Loucy (cell line): ENCODE measurements at regions not wholly inside any gene's neighbourhood (a gene's known extent, or its start where the extent isn't known, plus 50 kb on each side); places are given as distances from the start of the nearest gene placed in this dataset.

Experiments used
- H2AFZ ChIP-seq: fragments of 200-600 bp; sonication (generic); 2 replicates; pipeline ENCODE4 v1.6.0; 2016; ENCODE audit warnings: antibody characterized with exemption, mild to moderate bottlenecking, low read length, moderate library complexity
- H3F3A ChIP-seq: fragments of 200-600 bp; 2 replicates; pipeline ENCODE4 v1.6.0; 2016; ENCODE audit warnings: antibody characterized with exemption, low read depth, mild to moderate bottlenecking
- H3K27me3 ChIP-seq: fragments of 200-600 bp; sonication (generic); 2 replicates; pipeline ENCODE4 v1.6.1; 2014; ENCODE audit warnings: low read length, mild to moderate bottlenecking; ENCODE audit not compliant: insufficient read depth, poor library complexity, severe bottlenecking
- H3K36me3 ChIP-seq: fragments of 200-600 bp; sonication (generic); 2 replicates; pipeline ENCODE4 v1.6.1; 2016; ENCODE audit warnings: low read length; ENCODE audit not compliant: insufficient read depth
- H3K4me1 ChIP-seq: fragments of 200-600 bp; sonication (generic); 2 replicates; pipeline ENCODE4 v1.5.1; 2014; ENCODE audit warnings: low read length, mild to moderate bottlenecking; ENCODE audit not compliant: insufficient read depth, poor library complexity, severe bottlenecking
- H3K4me2 ChIP-seq: fragments of 200-600 bp; sonication (generic); 2 replicates; pipeline ENCODE4 v1.6.0; 2014; ENCODE audit warnings: antibody characterized with exemption, low read length, low read depth, mild to moderate bottlenecking; ENCODE audit not compliant: poor library complexity, severe bottlenecking
- H3K4me3 ChIP-seq: fragments of 200-600 bp; sonication (generic); 2 replicates; pipeline ENCODE4 v1.5.1; 2014; ENCODE audit warnings: low read length, mild to moderate bottlenecking, mixed read lengths; ENCODE audit not compliant: poor library complexity, severe bottlenecking
- H3K79me2 ChIP-seq: fragments of 200-600 bp; sonication (generic); 2 replicates; pipeline ENCODE4 v1.6.1; 2014; ENCODE audit warnings: low read length; ENCODE audit not compliant: insufficient read depth
- H3K9ac ChIP-seq: fragments of 200-600 bp; sonication (generic); 2 replicates; pipeline ENCODE4 v1.6.0; 2014; ENCODE audit warnings: mild to moderate bottlenecking, low read depth, low read length, moderate library complexity; ENCODE audit not compliant: poor library complexity, severe bottlenecking
- H3K9me2 ChIP-seq: fragments of 200-600 bp; sonication (generic); replicated peaks from 2 replicates; pipeline ENCODE4 v1.6.1; 2016; ENCODE audit warnings: low read depth, low read length, mixed read lengths
- H3K9me3 ChIP-seq: fragments of 200-600 bp; sonication (generic); 2 replicates; pipeline ENCODE4 v1.6.1; 2014; ENCODE audit warnings: mild to moderate bottlenecking, antibody characterized with exemption, low read length, low read depth; ENCODE audit not compliant: insufficient read depth
- H4K20me1 ChIP-seq: fragments of 200-600 bp; sonication (generic); 2 replicates; pipeline ENCODE4 v1.6.0; 2014; ENCODE audit warnings: antibody characterized with exemption, low read length, mild to moderate bottlenecking; ENCODE audit not compliant: insufficient read depth, poor library complexity, severe bottlenecking
- EZH2phosphoT487 ChIP-seq: fragments of 200-600 bp; IDR thresholded peaks from 2 replicates; pipeline ENCODE4 v1.6.1; 2018; ENCODE audit warnings: antibody characterized with exemption, mild to moderate bottlenecking, moderate library complexity, borderline replicate concordance
- TF ChIP-seq, protein P1 (sequence below): fragments of 200-600 bp; sonication (generic); conservative IDR thresholded peaks from 2 replicates; pipeline ENCODE4 v1.5.1; 2014; ENCODE audit warnings: mild to moderate bottlenecking, antibody characterized with exemption, low read length

GRCh38 chr10:124143721-124144120 lies 50.3 kb upstream of the CHST15 start:
- Histone ChIP-seq H2AFZ (no peak overlapping the region), H3K4me1 (no peaks in the 10 kb centered on the region), H3K36me3 (no peaks in the 10 kb centered on the region), H3K27me3 (no peaks in the 10 kb centered on the region), H3F3A (no peaks in the 10 kb centered on the region), H3K4me2 (no peak overlapping the region), H3K79me2 (no peaks in the 10 kb centered on the region), H3K9me3 (no peaks in the 10 kb centered on the region), H3K9me2 (no peaks in the 10 kb centered on the region), H3K9ac (no peak overlapping the region), H3K4me3 (no peak overlapping the region), H4K20me1 (no peaks in the 10 kb centered on the region)
- no peak for TF ChIP-seq EZH2phosphoT487
- TF ChIP-seq, protein P1, sequence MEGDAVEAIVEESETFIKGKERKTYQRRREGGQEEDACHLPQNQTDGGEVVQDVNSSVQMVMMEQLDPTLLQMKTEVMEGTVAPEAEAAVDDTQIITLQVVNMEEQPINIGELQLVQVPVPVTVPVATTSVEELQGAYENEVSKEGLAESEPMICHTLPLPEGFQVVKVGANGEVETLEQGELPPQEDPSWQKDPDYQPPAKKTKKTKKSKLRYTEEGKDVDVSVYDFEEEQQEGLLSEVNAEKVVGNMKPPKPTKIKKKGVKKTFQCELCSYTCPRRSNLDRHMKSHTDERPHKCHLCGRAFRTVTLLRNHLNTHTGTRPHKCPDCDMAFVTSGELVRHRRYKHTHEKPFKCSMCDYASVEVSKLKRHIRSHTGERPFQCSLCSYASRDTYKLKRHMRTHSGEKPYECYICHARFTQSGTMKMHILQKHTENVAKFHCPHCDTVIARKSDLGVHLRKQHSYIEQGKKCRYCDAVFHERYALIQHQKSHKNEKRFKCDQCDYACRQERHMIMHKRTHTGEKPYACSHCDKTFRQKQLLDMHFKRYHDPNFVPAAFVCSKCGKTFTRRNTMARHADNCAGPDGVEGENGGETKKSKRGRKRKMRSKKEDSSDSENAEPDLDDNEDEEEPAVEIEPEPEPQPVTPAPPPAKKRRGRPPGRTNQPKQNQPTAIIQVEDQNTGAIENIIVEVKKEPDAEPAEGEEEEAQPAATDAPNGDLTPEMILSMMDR, result no peak
